NB4 (cell line): ENCODE measurements at regions not wholly inside any gene's neighbourhood (a gene's known extent, or its start where the extent isn't known, plus 50 kb on each side); places are given as distances from the start of the nearest gene placed in this dataset.
"Not testable (repeated sequence)": the region's sequence is repeated elsewhere in the genome, so short reads cannot be mapped to it uniquely, and the experiment has no call there.

Experiments
- DNase-seq: peaks from one replicate; pipeline ENCODE4 v3.0.0; 2010; ENCODE audit warnings: low read depth
- H3K4me3 ChIP-seq: one replicate; pipeline ENCODE4 v1.5.1; 2011; ENCODE audit warnings: mild to moderate bottlenecking, low read depth, low read length, moderate library complexity
- CTCF ChIP-seq: IDR thresholded peaks from one replicate; pipeline ENCODE4 v1.5.1; 2012; ENCODE audit warnings: low read depth, low read length
- MYC ChIP-seq: IDR thresholded peaks from 2 replicates; pipeline ENCODE4 v1.6.1; 2011; ENCODE audit warnings: low read depth, low read length
- POLR2A ChIP-seq: IDR thresholded peaks from 2 replicates; pipeline ENCODE4 v1.6.1; 2011; ENCODE audit warnings: mild to moderate bottlenecking; ENCODE audit not compliant: insufficient read length; ENCODE audit errors: extremely low read depth
- TF ChIP-seq, protein P1 (sequence below): IDR thresholded peaks from 2 replicates; pipeline ENCODE4 v1.6.1; 2011; ENCODE audit warnings: low read depth, low read length

GRCh38 chr2:12918138-12918834, 201.6 kb downstream of the TRIB2 start:
- no peak for DNase-seq
- H3K4me3 ChIP-seq = no peak overlapping the region
- TF ChIP-seq POLR2A (no peak), CTCF (no peak), MYC (no peak)
- TF ChIP-seq, protein P1, sequence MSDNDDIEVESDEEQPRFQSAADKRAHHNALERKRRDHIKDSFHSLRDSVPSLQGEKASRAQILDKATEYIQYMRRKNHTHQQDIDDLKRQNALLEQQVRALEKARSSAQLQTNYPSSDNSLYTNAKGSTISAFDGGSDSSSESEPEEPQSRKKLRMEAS = no peak

GRCh38 chr2:12918835-12919445, 202.2 kb downstream of the TRIB2 start:
- DNase-seq = peak; percentile 19

DNA sequence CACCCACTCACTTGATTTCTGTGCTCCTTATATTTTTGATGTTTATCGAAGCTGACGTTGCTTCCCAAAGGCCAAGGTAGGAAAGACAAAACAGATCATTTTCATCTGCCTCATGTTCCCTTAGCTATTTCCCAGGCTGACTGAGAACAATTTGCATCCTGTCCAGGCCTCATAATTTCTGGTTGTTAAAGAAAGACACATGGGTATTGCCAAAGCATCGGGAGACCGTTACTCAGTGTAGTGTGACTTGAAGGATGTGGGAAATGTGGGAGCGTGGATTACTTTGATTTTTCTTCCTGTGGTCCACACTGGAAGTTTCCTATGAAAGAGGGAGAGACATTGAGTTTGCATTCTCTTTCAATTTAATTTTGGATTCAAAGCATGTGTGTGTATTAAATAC, 204.6 kb downstream of the TRIB2 start:
- H3K4me3 ChIP-seq = no peak overlapping the region
- DNase-seq = no peak
- TF ChIP-seq, protein P1 = no peak
- TF ChIP-seq CTCF = no peak

More at GRCh38 chr2:12918835-12919445, 202.2 kb downstream of the TRIB2 start:
- H3K4me3 ChIP-seq = no peak overlapping the region
- TF ChIP-seq CTCF = no peak

DNA sequence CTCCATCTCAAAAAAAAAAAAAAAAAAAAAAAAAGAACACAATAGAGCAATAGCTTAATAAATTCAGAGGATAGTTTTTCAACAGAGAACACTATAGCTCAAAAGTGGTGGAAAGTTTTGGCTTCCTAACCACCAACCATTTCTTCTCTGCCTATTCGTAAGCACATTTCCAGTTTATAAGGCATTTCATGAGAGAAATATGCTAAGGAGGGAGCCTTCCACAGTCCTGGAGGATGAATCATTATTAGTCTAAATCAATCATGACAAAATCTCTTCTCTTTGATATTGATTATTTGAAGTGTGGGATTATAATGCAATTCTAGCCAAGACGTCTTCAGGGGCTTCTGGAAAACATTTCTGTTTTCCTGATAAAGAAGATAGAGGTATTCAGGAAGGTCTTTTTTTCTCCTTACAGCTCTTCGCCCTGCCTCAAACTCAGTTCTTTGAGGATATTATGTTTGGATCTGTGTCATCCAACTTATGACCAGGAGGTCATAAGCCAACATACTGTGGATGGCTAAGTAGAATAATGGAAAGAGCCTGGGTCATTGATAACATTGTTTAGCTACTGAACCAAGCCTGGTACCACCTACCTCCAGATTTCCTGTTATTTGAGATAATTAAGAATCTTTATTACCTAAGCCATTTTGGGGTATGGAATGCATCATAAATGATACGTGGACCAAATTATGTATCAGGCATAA, 207.3 kb downstream of the TRIB2 start:
- H3K4me3 ChIP-seq = no peak overlapping the region
- no peak for DNase-seq
- TF ChIP-seq MYC = no peak
- TF ChIP-seq CTCF = no peak
- TF ChIP-seq, protein P1 = no peak
- TF ChIP-seq POLR2A = no peak

DNA sequence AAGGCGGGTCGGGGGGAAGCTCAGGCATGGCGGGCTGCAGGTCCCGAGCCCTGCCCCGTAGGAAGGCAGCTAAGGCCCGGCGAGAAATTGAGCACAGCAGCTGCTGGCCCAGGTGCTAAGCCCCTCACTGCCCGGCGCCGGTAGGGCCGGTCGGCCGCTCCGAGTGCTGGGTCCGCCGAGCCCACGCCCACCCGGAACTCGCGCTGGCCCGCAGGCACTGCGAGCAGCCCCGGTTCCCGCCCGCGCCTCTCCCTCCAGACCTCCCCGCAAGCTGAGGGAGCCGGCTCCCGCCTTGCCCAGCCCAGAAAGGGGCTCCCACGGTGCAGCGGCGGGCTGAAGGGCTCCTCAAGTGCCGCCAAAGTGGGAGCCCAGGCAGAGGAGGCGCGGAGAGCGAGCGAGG, 209.9 kb downstream of the TRIB2 start:
- not testable (repeated sequence) for DNase-seq, H3K4me3 ChIP-seq

- TF ChIP-seq CTCF = no peak
- no peak for TF ChIP-seq MYC
- TF ChIP-seq POLR2A = no peak
- TF ChIP-seq, protein P1 = no peak
- DNase-seq = peak; percentile 54
- H3K4me3 ChIP-seq = no peak overlapping the region
These were observed 211.6 kb downstream of the TRIB2 start for GRCh38 chr2:12928197-12928774.
